SK-N-SH (cell line): ENCODE measurements at regions not wholly inside any gene's neighbourhood (a gene's known extent, or its start where the extent isn't known, plus 50 kb on each side); places are given as distances from the start of the nearest gene placed in this dataset.

Source experiments
- CTCF ChIA-PET: fragments of 300-600, 350-600 bp; formaldehyde crosslinking; extraction: SDS; loops from one replicate; lab custom pipeline; 2021; lab: Yijun Ruan, JAX
- POLR2A ChIA-PET: fragments of 350-600 bp; sonication (Branson Sonifier 250); formaldehyde crosslinking; extraction: SDS; loops from one replicate; lab custom pipeline; 2020; ENCODE audit warnings: antibody characterized with exemption, inconsistent platforms; lab: Yijun Ruan, JAX
- DNase-seq: peaks from one replicate; pipeline ENCODE4 v3.0.0; 2012
- H2AFZ ChIP-seq: fragments of 200-600 bp; sonication (generic); 2 replicates; pipeline ENCODE4 v1.8.1; 2016; ENCODE audit warnings: antibody characterized with exemption, mild to moderate bottlenecking, low read depth
- H3F3A ChIP-seq: fragments of 200-600 bp; sonication (generic); replicated peaks from 2 replicates; pipeline ENCODE3; 2016; ENCODE audit warnings: antibody characterized with exemption, mild to moderate bottlenecking; ENCODE audit not compliant: insufficient read depth
- H3K27ac ChIP-seq, 2 experiments: fragments of 200-500 bp in 1 of 2; fragments of 200-600 bp in 1 of 2; sonication (Bioruptor generic) in 1 of 2; sonication (generic), shearing (Covaris generic) in 1 of 2; 2 replicates each; pipeline versions ENCODE4 v1.5.1 to v1.6.1; 2014 to 2016; ENCODE audit warnings: low read depth in 2 of 2, inconsistent platforms in 1 of 2, low read length in 1 of 2, mild to moderate bottlenecking in 1 of 2, mixed read lengths in 1 of 2
- H3K27me3 ChIP-seq: fragments of 200-600 bp; sonication (generic), shearing (Covaris generic); 2 replicates; pipeline ENCODE4 v1.6.1; 2016; ENCODE audit warnings: mixed run types; ENCODE audit not compliant: insufficient read depth
- H3K36me3 ChIP-seq, 2 experiments: fragments of 200-500 bp in 1 of 2; fragments of 200-600 bp in 1 of 2; sonication (Bioruptor generic) in 1 of 2; sonication (generic) in 1 of 2; replicated peaks in 1 of 2; 2 replicates each; pipeline versions ENCODE3 to v1.5.1; 2014 to 2016; ENCODE audit warnings: low read length in 1 of 2, mild to moderate bottlenecking in 1 of 2; ENCODE audit not compliant: insufficient read depth in 2 of 2, control insufficient read depth in 1 of 2
- H3K4me1 ChIP-seq, 2 experiments: fragments of 200-500 bp in 1 of 2; fragments of 200-600 bp in 1 of 2; sonication (Bioruptor generic) in 1 of 2; sonication (generic), shearing (Covaris generic) in 1 of 2; 2 replicates each; pipeline versions ENCODE4 v1.5.1 to v1.6.1; 2014 to 2016; ENCODE audit warnings: low read depth in 1 of 2, low read length in 1 of 2, mixed run types in 1 of 2; ENCODE audit not compliant: insufficient read depth in 2 of 2, control insufficient read depth in 1 of 2
- H3K4me2 ChIP-seq: fragments of 200-600 bp; sonication (generic), shearing (Covaris generic); 2 replicates; pipeline ENCODE4 v1.6.1; 2017; ENCODE audit warnings: mixed run types
- H3K4me3 ChIP-seq, 2 experiments: fragments of 200-500 bp in 1 of 2; fragments of 200-600 bp in 1 of 2; sonication (Bioruptor generic) in 1 of 2; sonication (generic), shearing (Covaris generic) in 1 of 2; 2 replicates each; pipeline versions ENCODE4 v1.5.1 to v1.8.1; 2014 to 2016; ENCODE audit warnings: low read depth in 2 of 2, inconsistent platforms in 1 of 2, low read length in 1 of 2, mild to moderate bottlenecking in 1 of 2, mixed read lengths in 1 of 2, moderate library complexity in 1 of 2
- H3K79me2 ChIP-seq: fragments of 200-600 bp; sonication (generic); 2 replicates; pipeline ENCODE4 v1.8.1; 2017; ENCODE audit warnings: mild to moderate bottlenecking; ENCODE audit not compliant: insufficient read depth
- H3K9ac ChIP-seq: fragments of 200-600 bp; sonication (generic); 2 replicates; pipeline ENCODE4 v1.6.1; 2017; ENCODE audit warnings: mixed run types
- H3K9me2 ChIP-seq: fragments of 200-600 bp; sonication (generic); 2 replicates; pipeline ENCODE4 v1.6.1; 2017; ENCODE audit warnings: mixed run types
- H3K9me3 ChIP-seq: fragments of 200-600 bp; sonication (generic); 2 replicates; pipeline ENCODE4 v1.6.1; 2017; ENCODE audit warnings: mixed run types, mild to moderate bottlenecking, moderate library complexity
- H4K20me1 ChIP-seq: fragments of 200-600 bp; sonication (generic); 2 replicates; pipeline ENCODE4 v1.6.1; 2017; ENCODE audit warnings: mild to moderate bottlenecking, mixed run types; ENCODE audit not compliant: insufficient read depth
- CHD2 ChIP-seq: fragments of 150-350 bp; IDR thresholded peaks from 2 replicates; pipeline ENCODE4 v1.6.1; 2018; ENCODE audit warnings: low read length; ENCODE audit not compliant: partially characterized antibody
- EP300 ChIP-seq, 2 experiments: IDR thresholded peaks; 2 replicates each; pipeline versions ENCODE4 v1.4.0 to v1.6.1; 2012; ENCODE audit warnings: borderline replicate concordance in 1 of 2, low read depth in 1 of 2, low read length in 1 of 2
- EZH2phosphoT487 ChIP-seq: fragments of 200-600 bp; sonication (generic); IDR thresholded peaks from 2 replicates; pipeline ENCODE4 v1.6.1; 2017; ENCODE audit warnings: low read depth, mixed run types, mild to moderate bottlenecking, antibody characterized with exemption, moderate library complexity, borderline replicate concordance
- FOSL2 ChIP-seq: IDR thresholded peaks from 2 replicates; pipeline ENCODE4 v1.4.0; 2012; ENCODE audit warnings: low read depth, mild to moderate bottlenecking, moderate library complexity, borderline replicate concordance
- FOXM1 ChIP-seq: IDR thresholded peaks from 2 replicates; pipeline ENCODE4 v1.4.0; 2012; ENCODE audit warnings: low read depth, mild to moderate bottlenecking
- GATA2 ChIP-seq: sonication (generic); formaldehyde crosslinking; IDR thresholded peaks from 2 replicates; pipeline ENCODE4 v1.5.0; 2020; ENCODE audit warnings: mild to moderate bottlenecking, missing genetic modification reagents
- IRF3 ChIP-seq: fragments of 150-350 bp; IDR thresholded peaks from 2 replicates; pipeline ENCODE4 v1.6.1; 2016; ENCODE audit warnings: mild to moderate bottlenecking, low read depth, low read length
- JUND ChIP-seq: IDR thresholded peaks from 2 replicates; pipeline ENCODE4 v1.4.0; 2012
- MEF2A ChIP-seq: IDR thresholded peaks from 2 replicates; pipeline ENCODE4 v1.4.0; 2012; ENCODE audit warnings: low read depth, borderline replicate concordance
- MXI1 ChIP-seq: IDR thresholded peaks from 2 replicates; pipeline ENCODE4 v1.6.1; 2012; ENCODE audit warnings: mild to moderate bottlenecking, low read depth, low read length, improper control_type of control experiment
- NFIC ChIP-seq: IDR thresholded peaks from 2 replicates; pipeline ENCODE4 v1.4.0; 2012; ENCODE audit warnings: borderline replicate concordance
- NRF1 ChIP-seq: IDR thresholded peaks from 2 replicates; pipeline ENCODE4 v1.6.1; 2012; ENCODE audit warnings: low read depth, mild to moderate bottlenecking, low read length
- POLR2AphosphoS5 ChIP-seq: IDR thresholded peaks from 2 replicates; pipeline ENCODE4 v1.6.1; 2012; ENCODE audit warnings: low read depth, low read length
- RCOR1 ChIP-seq: fragments of 150-350 bp; IDR thresholded peaks from 2 replicates; pipeline ENCODE4 v1.6.1; 2017; ENCODE audit warnings: antibody characterized with exemption, low read length
- RXRA ChIP-seq: IDR thresholded peaks from 2 replicates; pipeline ENCODE4 v1.4.0; 2012; ENCODE audit warnings: low read depth, mild to moderate bottlenecking, borderline replicate concordance
- SMC3 ChIP-seq: IDR thresholded peaks from 2 replicates; pipeline ENCODE4 v1.6.1; 2012; ENCODE audit warnings: low read depth, low read length, improper control_type of control experiment
- TAF1 ChIP-seq: IDR thresholded peaks from 2 replicates; pipeline ENCODE4 v1.6.1; 2012; ENCODE audit warnings: low read depth, mild to moderate bottlenecking, low read length, moderate library complexity, borderline replicate concordance
- TEAD4 ChIP-seq: IDR thresholded peaks from 2 replicates; pipeline ENCODE4 v1.4.0; 2012; ENCODE audit warnings: mild to moderate bottlenecking, borderline replicate concordance; ENCODE audit not compliant: insufficient read depth
- WGBS: methylation state at CpG from one replicate; pipeline ENCODE4 v1.1.6; 2017; ENCODE audit warnings: low lambda C conversion rate; 5-methylcytosine and 5-hydroxymethylcytosine counted together
- TF ChIP-seq, protein P1 (sequence below): IDR thresholded peaks from 2 replicates; pipeline ENCODE4 v1.4.0; 2012; ENCODE audit warnings: low read depth, borderline replicate concordance
- TF ChIP-seq, protein P2 (sequence below): fragments of 200-600 bp; sonication (generic); IDR thresholded peaks from 2 replicates; pipeline ENCODE4 v1.6.1; 2017; ENCODE audit warnings: antibody characterized with exemption, mild to moderate bottlenecking, moderate library complexity
- TF ChIP-seq, protein P3 (sequence below): IDR thresholded peaks from 2 replicates; pipeline ENCODE4 v1.4.0; 2012; ENCODE audit warnings: low read depth

DNA sequence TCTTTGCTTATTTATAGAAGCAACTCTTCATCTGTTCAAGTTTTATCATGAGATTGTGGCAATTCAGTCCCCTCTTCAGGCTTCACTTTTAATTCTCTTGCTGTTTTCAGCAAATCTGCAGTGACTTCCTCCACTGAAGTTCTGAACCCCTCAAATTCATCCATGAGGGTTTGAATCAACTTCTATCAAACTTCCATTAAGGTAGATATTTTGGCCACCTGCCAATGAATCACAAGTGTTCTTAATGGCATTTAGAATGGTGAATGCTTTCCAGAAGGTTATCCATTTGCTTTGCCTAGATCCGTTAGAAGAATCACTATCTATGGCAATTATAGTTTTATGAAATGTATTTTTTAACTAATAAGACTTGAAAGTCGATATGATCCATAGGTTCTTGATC is 946.7 kb upstream of the B3GALT2 start:
- H2AFZ ChIP-seq = no peak overlapping the region
- no peak overlapping the region for H3K27ac ChIP-seq
- peaks cover 3% of the 10 kb centered on the region for H3F3A ChIP-seq
- no peaks in the 10 kb centered on the region for H3K79me2 ChIP-seq
- TF ChIP-seq RXRA (no peak), TAF1 (no peak), FOSL2 (no peak), FOXM1 (no peak), NRF1 (no peak), EP300 (IDR thresholded peaks at IDR 0.05; ENCODE audit: borderline replicate concordance in 1 of 2, low read depth in 1 of 2, low read length in 1 of 2) (no peak), CHD2 (no peak), SMC3 (no peak), JUND (no peak)
- TF ChIP-seq, protein P1, sequence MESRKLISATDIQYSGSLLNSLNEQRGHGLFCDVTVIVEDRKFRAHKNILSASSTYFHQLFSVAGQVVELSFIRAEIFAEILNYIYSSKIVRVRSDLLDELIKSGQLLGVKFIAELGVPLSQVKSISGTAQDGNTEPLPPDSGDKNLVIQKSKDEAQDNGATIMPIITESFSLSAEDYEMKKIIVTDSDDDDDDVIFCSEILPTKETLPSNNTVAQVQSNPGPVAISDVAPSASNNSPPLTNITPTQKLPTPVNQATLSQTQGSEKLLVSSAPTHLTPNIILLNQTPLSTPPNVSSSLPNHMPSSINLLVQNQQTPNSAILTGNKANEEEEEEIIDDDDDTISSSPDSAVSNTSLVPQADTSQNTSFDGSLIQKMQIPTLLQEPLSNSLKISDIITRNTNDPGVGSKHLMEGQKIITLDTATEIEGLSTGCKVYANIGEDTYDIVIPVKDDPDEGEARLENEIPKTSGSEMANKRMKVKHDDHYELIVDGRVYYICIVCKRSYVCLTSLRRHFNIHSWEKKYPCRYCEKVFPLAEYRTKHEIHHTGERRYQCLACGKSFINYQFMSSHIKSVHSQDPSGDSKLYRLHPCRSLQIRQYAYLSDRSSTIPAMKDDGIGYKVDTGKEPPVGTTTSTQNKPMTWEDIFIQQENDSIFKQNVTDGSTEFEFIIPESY = no peak
- TF ChIP-seq, all 33 proteins: peak for 0
- WGBS = 15% methylated on average over 2 of the region's 2 CpGs
- H3K27me3 ChIP-seq = no peaks in the 10 kb centered on the region
- no peaks in the 10 kb centered on the region; the same call in 1 of the 2 replicates for H3K9me3 ChIP-seq
- H3K9me2 ChIP-seq = no peaks in the 10 kb centered on the region
- CTCF ChIA-PET = interaction anchor here (1.0 kb wide), 1 partner anchor 71 kb away, joined by 3 read pairs; no protein-coding TSS in a partner anchor
- no peak for DNase-seq
- no peak overlapping the region for H3K9ac ChIP-seq
- no peak overlapping the region for H3K4me2 ChIP-seq
- POLR2A ChIA-PET = no interaction called here
- no peaks in the 10 kb centered on the region for H3K36me3 ChIP-seq
- no peaks in the 10 kb centered on the region for H4K20me1 ChIP-seq
- no peak overlapping the region for H3K4me3 ChIP-seq
- H3K4me1 ChIP-seq = no peaks in the 10 kb centered on the region; a peak in 1 of 4 replicates

- Histone ChIP-seq H3K9ac (no peak overlapping the region), H3K27ac (no peak overlapping the region), H3K4me2 (no peak overlapping the region), H3K79me2 (no peaks in the 10 kb centered on the region), H3K36me3 (no peaks in the 10 kb centered on the region), H2AFZ (no peak overlapping the region), H3K27me3 (no peaks in the 10 kb centered on the region), H3K9me2 (no peaks in the 10 kb centered on the region; the same call in 1 of the 2 replicates), H3K4me1 (no peaks in the 10 kb centered on the region; a peak in 1 of 4 replicates), H4K20me1 (no peaks in the 10 kb centered on the region), H3K9me3 (no peaks in the 10 kb centered on the region), H3K4me3 (no peak overlapping the region), H3F3A (no peaks in the 10 kb centered on the region)
- DNase-seq = no peak
- whole genome bisulfite sequencing = 64% methylated on average over 22 of the region's 22 CpGs
- POLR2A ChIA-PET = no interaction called here
- CTCF ChIA-PET = no interaction called here
- no peak for TF ChIP-seq MEF2A
- no peak for TF ChIP-seq GATA2 (CRISPR knock-in tag)
- TF ChIP-seq MXI1 = no peak
- TF ChIP-seq CHD2 = no peak
- no peak for TF ChIP-seq RCOR1
- TF ChIP-seq, protein P2, sequence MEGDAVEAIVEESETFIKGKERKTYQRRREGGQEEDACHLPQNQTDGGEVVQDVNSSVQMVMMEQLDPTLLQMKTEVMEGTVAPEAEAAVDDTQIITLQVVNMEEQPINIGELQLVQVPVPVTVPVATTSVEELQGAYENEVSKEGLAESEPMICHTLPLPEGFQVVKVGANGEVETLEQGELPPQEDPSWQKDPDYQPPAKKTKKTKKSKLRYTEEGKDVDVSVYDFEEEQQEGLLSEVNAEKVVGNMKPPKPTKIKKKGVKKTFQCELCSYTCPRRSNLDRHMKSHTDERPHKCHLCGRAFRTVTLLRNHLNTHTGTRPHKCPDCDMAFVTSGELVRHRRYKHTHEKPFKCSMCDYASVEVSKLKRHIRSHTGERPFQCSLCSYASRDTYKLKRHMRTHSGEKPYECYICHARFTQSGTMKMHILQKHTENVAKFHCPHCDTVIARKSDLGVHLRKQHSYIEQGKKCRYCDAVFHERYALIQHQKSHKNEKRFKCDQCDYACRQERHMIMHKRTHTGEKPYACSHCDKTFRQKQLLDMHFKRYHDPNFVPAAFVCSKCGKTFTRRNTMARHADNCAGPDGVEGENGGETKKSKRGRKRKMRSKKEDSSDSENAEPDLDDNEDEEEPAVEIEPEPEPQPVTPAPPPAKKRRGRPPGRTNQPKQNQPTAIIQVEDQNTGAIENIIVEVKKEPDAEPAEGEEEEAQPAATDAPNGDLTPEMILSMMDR = no peak
- TF ChIP-seq, protein P1 = no peak
- no peak for TF ChIP-seq EZH2phosphoT487
- TF ChIP-seq, protein P3, sequence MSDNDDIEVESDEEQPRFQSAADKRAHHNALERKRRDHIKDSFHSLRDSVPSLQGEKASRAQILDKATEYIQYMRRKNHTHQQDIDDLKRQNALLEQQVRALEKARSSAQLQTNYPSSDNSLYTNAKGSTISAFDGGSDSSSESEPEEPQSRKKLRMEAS = no peak
- TF ChIP-seq NFIC = no peak
- TF ChIP-seq EP300 (IDR thresholded peaks at IDR 0.05; ENCODE audit: borderline replicate concordance in 1 of 2, low read depth in 1 of 2, low read length in 1 of 2) = no peak
- TF ChIP-seq IRF3 = no peak
- TF ChIP-seq POLR2AphosphoS5 = no peak
- no peak for TF ChIP-seq RXRA
- no peak for TF ChIP-seq TEAD4
Measured at GRCh38 chr1:194118086-194118485, 931.7 kb upstream of the B3GALT2 start.
